NCI-H1092 treated with DMSO at 0.1 percent for 48 hours (cell line): ENCODE measurements at regions not wholly inside any gene's neighbourhood (a gene's known extent, or its start where the extent isn't known, plus 50 kb on each side); places are given as distances from the start of the nearest gene placed in this dataset.
A peak's percentile ranks its signal among the peaks of the same experiment; 100 is the strongest.
"Not testable (repeated sequence)": the region's sequence is repeated elsewhere in the genome, so short reads cannot be mapped to it uniquely, and the experiment has no call there.

ENCODE experiments used
- DNase-seq: peaks from one replicate; lab custom pipeline; 2025; lab: John Stamatoyannopoulos, UW

DNA sequence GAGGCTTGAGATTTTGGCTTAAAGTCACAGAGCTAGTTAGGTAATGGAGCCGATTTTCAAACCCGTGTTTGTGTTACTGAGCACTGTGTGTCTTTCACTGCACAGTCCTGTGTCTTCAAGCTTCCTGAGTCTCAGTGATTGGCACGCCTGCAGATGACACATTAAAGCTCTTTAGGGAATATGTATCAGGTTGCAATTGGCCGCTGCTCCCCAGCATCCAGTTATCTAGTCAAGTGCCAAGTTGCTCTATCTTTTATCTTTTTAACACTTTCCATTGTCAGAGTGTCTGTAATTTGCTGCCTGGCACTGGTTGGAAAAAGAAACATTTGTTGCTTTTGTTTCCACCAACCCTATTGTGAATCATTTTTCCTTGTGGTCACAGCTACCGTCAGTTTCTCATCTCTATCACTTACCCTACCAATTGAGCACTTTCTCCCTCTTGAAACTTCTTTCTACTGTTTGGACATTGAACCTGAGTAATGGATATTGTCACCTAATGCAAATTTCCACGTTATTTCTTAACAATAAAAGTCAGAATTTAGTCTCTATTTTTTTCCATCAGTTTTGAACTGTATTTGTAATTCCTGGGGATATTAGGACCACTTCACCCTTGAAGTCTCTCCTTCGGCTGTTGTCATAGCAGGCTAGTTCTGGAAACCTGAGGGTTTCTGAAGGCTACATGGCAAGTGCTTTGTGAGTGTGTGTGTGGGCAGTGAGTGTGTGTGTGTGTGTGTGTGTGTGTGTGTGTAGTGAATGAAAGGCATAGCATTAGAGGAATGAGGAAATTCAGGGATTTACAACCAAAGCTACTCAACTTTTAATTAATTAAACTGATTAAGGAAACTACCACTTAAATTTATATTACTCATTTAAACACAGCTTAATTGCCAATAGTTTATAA, 274.3 kb downstream of the ISL1 start:
- DNase-seq, result no peak

- DNase-seq, result no peak
Measured at GRCh38 chr5:51661646-51662265, 278.5 kb downstream of the ISL1 start.

- no peak for DNase-seq
Measured at GRCh38 chr5:51664491-51665250, 281.4 kb downstream of the ISL1 start.

DNA sequence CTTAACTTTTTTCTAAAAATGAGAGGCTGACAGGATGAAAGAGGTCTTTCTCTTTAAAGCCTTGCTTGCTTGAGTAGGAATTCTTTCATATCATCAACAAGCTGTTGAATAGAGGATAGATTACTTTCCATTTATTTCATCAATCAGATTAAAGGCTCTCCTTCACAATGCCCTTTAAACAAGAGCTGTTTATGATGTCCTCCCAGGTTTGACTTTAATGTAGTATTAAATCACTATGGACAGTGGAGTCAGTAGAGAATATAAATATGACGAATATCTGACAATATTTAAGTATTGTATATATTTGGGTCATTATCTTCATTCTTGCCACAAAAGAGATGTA, 282.0 kb downstream of the ISL1 start:
- DNase-seq, result no peak

DNA sequence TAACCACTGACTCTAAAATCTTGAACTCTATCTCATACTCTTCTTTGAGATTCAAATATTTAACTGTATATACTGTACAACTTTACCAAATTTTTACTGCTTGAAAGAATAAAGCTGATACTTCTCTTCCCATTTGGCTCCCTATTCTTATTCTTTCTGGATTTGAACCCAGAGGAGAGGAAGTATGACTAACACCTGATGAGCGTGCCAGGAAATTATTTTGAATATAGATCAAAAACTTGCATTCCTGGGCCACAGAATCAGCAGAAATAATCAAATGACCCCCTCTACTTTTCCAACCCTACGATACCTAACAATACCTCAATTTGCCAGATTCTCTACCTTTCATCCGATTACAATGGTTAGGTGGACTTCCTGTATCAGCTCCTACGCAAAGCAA, 285.8 kb downstream of the ISL1 start:
- DNase-seq, result no peak

GRCh38 chr5:51678330-51678729, 295.1 kb downstream of the ISL1 start:
- no peak for DNase-seq

DNA sequence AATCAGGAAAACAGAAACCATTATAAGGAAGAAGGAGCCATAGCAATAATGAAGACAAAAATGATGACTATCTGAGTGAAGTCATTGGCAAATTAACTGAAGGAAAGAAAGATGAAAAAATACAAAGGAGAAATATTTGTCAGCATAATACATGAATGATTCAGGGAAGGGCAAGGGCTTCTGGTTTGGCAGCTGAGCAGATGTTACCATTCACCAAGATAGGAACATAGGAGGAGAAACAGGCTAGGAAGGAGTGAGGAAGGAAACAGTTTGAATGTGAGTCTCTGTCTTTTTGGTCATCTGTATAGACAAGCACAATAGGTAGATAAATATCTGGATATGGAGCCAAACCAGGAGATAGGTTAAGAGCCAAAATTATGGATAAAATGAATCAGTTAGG, 296.0 kb downstream of the ISL1 start:
- no peak for DNase-seq

- DNase-seq, result no peak
Measured at GRCh38 chr5:51684794-51685355, 301.6 kb downstream of the ISL1 start.

DNA sequence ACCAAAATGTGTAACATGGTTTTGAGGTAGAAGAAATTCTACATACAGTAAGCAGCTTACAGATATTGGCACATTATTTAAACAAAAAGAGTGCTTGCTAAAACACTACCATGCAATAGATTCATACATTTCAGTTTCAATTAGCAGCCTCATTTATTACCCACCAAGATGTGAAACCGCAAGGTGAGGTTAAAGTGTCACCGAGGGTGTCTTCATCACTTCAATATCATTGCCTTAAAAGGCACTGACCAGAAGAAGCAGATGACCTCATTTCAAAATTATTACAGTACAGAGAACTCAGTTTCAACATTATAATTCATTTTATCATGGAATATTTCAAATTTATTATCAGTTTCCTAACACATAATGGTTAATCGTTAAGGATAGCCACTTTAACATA, 302.2 kb downstream of the ISL1 start:
- DNase-seq, result no peak

GRCh38 chr5:51686622-51687021, 303.4 kb downstream of the ISL1 start:
- no peak for DNase-seq

GRCh38 chr5:51691538-51692079, 308.4 kb downstream of the ISL1 start:
- DNase-seq, result no peak

GRCh38 chr5:51694826-51695225, 311.6 kb downstream of the ISL1 start:
- DNase-seq, result no peak

DNA sequence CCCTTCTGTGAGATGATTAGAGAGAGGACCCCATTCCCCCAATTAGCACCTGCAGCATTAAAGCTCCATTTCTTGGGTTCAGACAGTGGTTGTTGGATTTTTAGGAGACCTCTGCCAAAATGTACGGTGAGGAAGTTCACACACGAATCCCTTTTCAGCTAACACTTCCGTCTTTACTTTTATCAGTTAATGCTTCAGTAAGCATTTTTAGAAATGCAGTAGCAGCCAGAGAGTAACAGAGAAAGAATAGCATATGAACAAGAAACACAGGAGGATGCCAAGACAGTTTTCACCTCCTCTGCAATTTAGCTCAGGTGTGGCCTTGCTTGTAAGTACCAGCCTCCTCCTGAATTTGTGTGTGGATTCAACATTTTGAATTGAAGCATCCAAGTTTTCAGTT, 312.9 kb downstream of the ISL1 start:
- no peak for DNase-seq

DNA sequence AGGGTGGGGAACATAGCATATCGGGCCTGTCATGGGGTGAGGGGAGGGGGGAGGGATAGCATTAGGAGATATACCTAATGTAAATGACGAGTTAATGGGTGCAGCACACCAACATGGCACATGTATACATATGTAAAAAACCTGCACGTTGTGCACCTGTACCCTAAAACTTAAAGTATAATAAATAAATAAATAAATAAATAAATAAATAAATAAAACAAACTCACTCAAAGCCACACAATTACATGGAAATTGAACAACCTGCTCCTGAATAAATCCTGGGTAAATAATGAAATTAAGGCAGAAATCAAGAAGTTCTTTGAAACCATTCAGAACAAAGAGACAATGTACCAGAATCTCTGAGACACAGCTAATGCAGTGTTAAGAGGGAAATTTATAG, 318.8 kb downstream of the ISL1 start:
- DNase-seq, result not testable (repeated sequence)

- DNase-seq, result no peak
Measured at GRCh38 chr5:51712201-51712600, 329.0 kb downstream of the ISL1 start.

- not testable (repeated sequence) for DNase-seq
Measured at GRCh38 chr5:51715445-51715844, 332.2 kb downstream of the ISL1 start.

GRCh38 chr5:51731421-51732029, 348.3 kb downstream of the ISL1 start:
- DNase-seq, result no peak

DNA sequence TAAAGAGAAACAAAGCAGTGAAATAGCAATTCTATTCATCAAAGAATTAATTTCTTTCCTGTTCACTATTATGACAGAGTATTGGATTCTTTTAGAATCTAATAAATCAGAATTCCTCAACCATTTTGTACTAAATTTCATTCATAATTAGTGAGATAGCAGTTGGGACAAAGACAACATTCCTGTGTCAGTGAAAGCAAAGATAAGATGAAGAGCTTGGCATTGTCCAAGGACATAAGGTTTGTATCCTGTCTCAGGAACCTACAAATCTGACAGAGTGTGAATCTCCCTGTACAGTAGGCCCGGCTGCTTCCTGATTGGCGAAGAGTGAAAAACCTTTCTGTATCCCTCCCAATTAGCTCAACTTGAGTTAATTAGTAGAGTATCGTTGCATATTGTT, 349.1 kb downstream of the ISL1 start:
- DNase-seq, result no peak

- no peak for DNase-seq
Measured at GRCh38 chr5:51734677-51735076, 351.4 kb downstream of the ISL1 start.

- peak; percentile 9 for DNase-seq
Measured at GRCh38 chr5:51746023-51746422, 362.8 kb downstream of the ISL1 start.

- DNase-seq, result no peak
Measured at GRCh38 chr5:51748647-51749046, 365.4 kb downstream of the ISL1 start.
